ENCODE measurements at regions not wholly inside any gene's neighbourhood (a gene's known extent, or its start where the extent isn't known, plus 50 kb on each side); places are given as distances from the start of the nearest gene placed in this dataset.

DNA sequence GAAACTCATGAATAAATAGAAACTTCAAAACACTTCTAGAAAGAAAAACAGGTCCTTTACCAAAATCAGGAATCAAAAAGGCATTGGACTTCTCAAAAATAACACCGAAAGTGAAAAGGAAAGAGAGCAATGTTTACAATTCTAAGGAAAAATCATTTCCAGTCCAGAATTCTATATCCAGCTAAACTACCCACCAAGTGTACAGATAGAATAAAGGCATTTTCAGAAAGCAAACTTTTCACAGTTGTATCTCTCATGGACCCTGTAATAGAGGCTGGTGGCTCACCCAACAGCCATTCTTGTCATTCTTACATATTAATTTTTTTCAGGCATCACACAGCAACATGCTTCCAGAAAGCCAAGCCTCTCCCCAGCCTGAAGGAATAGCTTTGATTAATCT, 63.7 kb downstream of the FOXD1 start:
- Histone ChIP-seq H3K4me3 (ENCODE audit: insufficient read depth, low read depth, low read length, poor library complexity, severe bottlenecking) (no peak overlapping the region), H3K27ac (ENCODE audit: insufficient read depth, low read length, poor library complexity, severe bottlenecking) (no peak overlapping the region), H3K9me3 (ENCODE audit: control insufficient read depth, low read length) (no peaks in the 10 kb centered on the region), H3K4me1 (ENCODE audit: control insufficient read depth, insufficient read depth, low read length, poor library complexity, severe bottlenecking) (peaks cover 49% of the 10 kb centered on the region), H3K36me3 (ENCODE audit: control insufficient read depth, insufficient read depth, low read length) (no peaks in the 10 kb centered on the region), H3K27me3 (replicated peaks; ENCODE audit: control insufficient read depth, insufficient read depth, low read length, poor library complexity, severe bottlenecking) (peaks cover 35% of the 10 kb centered on the region)
- no peak for DNase-seq

DNA sequence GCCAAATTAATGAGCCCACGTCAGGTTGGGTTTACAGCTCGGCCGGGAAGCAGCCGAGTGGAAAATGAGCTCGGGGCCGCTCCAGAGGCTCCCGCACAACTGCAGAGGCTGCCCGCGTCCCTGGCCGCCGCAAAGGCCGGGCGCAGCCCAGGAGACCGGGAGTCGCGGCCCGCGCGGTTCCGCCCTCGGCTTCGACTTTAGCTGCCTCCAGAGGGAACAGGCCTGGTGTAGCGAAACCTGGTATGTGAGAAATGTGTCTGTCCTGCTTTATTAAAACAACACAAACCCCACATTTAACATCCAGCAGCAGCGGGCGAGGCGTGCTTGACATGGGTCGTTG, 66.2 kb downstream of the FOXD1 start:
- Histone ChIP-seq H3K36me3 (ENCODE audit: control insufficient read depth, insufficient read depth, low read length) (no peaks in the 10 kb centered on the region), H3K27ac (ENCODE audit: insufficient read depth, low read length, poor library complexity, severe bottlenecking) (no peak overlapping the region), H3K27me3 (replicated peaks; ENCODE audit: control insufficient read depth, insufficient read depth, low read length, poor library complexity, severe bottlenecking) (peaks cover 52% of the 10 kb centered on the region), H3K4me1 (ENCODE audit: control insufficient read depth, insufficient read depth, low read length, poor library complexity, severe bottlenecking) (peaks cover 37% of the 10 kb centered on the region), H3K9me3 (ENCODE audit: control insufficient read depth, low read length) (no peaks in the 10 kb centered on the region), H3K4me3 (ENCODE audit: insufficient read depth, low read depth, low read length, poor library complexity, severe bottlenecking) (peak overlapping the region; percentile 40)
- DNase-seq = no peak

DNA sequence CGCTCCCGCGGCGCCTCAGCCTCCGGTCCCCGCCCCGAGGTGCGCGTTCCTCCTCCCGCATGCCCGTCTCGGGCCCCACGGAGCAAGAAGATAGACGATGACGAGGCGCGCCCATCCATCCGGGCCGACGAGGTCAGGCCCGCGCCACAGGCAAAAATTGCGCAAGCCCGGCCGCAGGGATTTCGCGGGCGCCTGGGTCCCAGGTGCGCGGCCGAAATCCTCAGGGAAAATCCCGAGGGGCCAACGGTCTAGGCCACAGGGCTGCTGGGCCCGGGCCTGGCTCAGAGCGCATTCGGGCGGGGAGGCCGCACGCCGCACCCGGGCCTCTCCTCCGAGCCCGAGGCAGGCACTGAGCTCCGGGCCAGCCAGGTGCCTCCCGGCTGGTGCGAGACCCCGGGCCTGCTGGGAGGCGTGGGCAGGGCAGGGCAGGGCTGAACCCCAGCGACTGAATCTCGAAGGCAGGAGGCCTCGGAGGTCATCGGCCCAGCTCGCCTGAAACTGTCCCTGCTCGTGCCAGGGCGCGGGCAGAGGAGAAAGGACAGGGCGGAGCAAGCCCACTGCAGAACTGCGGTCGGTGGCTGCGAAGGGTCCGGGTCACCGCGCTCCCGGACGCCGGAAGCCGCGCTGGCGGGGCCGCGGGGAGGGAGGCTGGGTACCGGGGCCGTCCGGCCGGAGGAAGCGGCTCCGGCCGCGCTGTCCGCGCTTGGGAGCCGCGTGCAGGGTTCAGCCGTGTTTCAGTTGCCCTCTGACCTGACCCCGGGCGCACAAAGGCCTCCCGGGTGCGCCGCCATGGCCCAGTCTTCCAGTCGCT, 66.8 kb downstream of the FOXD1 start:
- DNase-seq = no peak
- Histone ChIP-seq H3K9me3 (ENCODE audit: control insufficient read depth, low read length) (no peaks in the 10 kb centered on the region), H3K4me1 (ENCODE audit: control insufficient read depth, insufficient read depth, low read length, poor library complexity, severe bottlenecking) (peaks cover 32% of the 10 kb centered on the region), H3K27ac (ENCODE audit: insufficient read depth, low read length, poor library complexity, severe bottlenecking) (no peak overlapping the region), H3K4me3 (ENCODE audit: insufficient read depth, low read depth, low read length, poor library complexity, severe bottlenecking) (peak overlapping the region; percentile 40), H3K27me3 (replicated peaks; ENCODE audit: control insufficient read depth, insufficient read depth, low read length, poor library complexity, severe bottlenecking) (peaks cover 52% of the 10 kb centered on the region), H3K36me3 (ENCODE audit: control insufficient read depth, insufficient read depth, low read length) (no peaks in the 10 kb centered on the region)

DNA sequence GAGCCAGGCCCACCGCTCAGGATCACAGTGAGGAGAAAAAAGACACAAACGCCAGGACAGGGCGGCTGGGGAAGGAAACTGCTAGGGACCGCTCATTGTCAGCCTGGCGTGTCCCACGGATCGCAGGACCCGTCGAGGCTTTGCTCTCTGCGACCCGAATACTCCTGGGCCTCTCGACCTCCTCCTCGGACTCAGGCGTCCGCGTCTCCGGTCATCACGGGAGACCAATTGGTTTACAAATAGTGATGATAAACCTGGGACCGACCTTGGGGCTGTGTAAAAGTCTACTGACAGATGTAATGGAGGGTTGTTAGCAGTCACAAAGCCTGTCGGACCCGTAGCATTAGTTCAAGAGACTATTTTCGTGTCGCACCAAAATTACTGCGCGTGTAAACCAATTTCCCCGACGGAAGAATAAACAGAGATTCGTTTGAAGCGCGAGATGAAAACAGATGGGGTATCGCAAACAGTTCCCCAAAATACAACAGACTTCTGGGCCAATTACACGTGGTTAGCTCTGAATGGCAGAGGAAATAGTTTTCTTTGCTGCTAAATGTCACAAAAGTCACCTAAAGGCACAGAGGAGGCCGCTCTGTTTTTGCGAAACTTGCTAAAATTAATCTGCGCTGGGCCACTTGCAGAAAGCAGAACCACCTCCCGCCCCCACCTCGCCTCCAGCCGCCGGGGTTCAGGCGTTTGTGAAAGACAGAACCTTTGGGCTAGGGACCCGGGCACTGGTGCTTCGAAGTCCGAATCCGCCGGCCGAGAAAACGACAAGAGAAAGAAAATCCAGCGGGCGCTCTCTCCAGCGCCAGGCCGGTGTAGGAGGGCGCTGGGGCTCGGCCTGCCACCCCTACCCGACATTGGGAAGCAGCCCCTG, 67.6 kb downstream of the FOXD1 start:
- Histone ChIP-seq H3K27ac (ENCODE audit: insufficient read depth, low read length, poor library complexity, severe bottlenecking) (no peak overlapping the region), H3K4me1 (ENCODE audit: control insufficient read depth, insufficient read depth, low read length, poor library complexity, severe bottlenecking) (peaks cover 27% of the 10 kb centered on the region), H3K36me3 (ENCODE audit: control insufficient read depth, insufficient read depth, low read length) (no peaks in the 10 kb centered on the region), H3K4me3 (ENCODE audit: insufficient read depth, low read depth, low read length, poor library complexity, severe bottlenecking) (peak overlapping the region; percentile 40), H3K9me3 (ENCODE audit: control insufficient read depth, low read length) (no peaks in the 10 kb centered on the region), H3K27me3 (replicated peaks; ENCODE audit: control insufficient read depth, insufficient read depth, low read length, poor library complexity, severe bottlenecking) (peaks cover 52% of the 10 kb centered on the region)
- DNase-seq = no peak

DNA sequence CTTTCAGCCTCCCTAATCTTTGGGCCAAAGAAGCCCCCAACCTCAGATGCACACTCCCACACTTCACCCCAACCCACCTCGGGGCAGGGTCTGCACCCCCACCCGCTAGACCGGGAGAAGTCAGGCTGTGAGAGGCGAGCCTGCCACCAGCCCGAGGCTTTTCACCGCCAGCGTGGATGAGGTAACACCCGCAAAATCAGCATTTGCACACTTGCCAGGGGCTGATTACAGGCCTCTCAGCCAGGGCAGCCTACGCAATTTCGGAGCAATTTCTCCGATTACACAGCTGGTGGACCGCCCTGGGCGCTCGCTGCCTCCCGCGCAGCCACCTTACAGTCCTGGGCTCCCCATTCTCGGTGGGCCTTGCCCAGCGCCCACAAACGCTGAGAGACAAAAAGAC, 68.5 kb downstream of the FOXD1 start:
- no peaks in the 10 kb centered on the region for H3K9me3 ChIP-seq (ENCODE audit: control insufficient read depth, low read length)
- no peak overlapping the region for H3K4me3 ChIP-seq (ENCODE audit: insufficient read depth, low read depth, low read length, poor library complexity, severe bottlenecking)
- H3K36me3 ChIP-seq (ENCODE audit: control insufficient read depth, insufficient read depth, low read length) = no peaks in the 10 kb centered on the region
- no peak overlapping the region for H3K27ac ChIP-seq (ENCODE audit: insufficient read depth, low read length, poor library complexity, severe bottlenecking)
- H3K27me3 ChIP-seq (replicated peaks; ENCODE audit: control insufficient read depth, insufficient read depth, low read length, poor library complexity, severe bottlenecking) = peaks cover 52% of the 10 kb centered on the region
- DNase-seq = no peak
- peaks cover 27% of the 10 kb centered on the region for H3K4me1 ChIP-seq (ENCODE audit: control insufficient read depth, insufficient read depth, low read length, poor library complexity, severe bottlenecking)

DNA sequence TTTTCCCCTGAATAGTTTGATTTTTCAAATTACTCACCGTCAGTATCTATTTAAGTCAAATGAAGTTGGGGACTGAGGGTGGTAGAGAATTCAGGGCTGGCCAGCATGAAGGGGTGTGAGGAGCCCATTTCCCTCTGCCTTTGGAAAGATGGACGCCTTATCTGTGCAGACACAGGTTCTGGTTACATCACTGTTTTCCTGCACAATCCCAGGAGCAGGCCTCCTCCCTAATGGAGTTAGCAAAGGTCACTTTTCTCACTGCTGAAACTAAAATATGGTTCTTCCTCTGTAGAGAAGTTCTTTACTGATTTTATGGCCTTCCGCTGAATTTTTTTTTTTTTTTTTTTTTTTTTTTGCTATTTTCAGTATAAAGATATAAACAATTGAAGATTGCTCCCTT, 69.1 kb downstream of the FOXD1 start:
- H3K27me3 ChIP-seq (replicated peaks; ENCODE audit: control insufficient read depth, insufficient read depth, low read length, poor library complexity, severe bottlenecking) = peaks cover 52% of the 10 kb centered on the region

DNA sequence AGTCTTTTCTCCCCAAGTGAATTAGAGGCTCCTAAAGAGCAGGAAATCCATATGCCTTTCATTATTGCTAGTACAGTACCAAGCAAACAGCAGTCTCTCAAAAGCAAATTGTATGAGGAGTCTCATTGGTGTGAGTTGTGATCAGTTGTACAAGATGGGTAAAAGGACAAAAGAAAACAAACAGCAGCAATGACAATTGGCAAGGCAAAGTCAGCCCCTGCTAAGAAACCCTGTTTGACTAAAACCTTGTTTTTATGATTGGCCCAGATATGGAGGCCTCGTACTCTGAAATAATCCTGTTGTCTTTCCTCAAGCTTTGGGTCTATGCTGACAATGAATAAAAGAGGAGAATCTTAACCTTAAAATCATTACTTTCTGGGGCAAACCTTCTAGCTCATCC, 69.8 kb downstream of the FOXD1 start:
- Histone ChIP-seq H3K4me1 (ENCODE audit: control insufficient read depth, insufficient read depth, low read length, poor library complexity, severe bottlenecking) (peaks cover 27% of the 10 kb centered on the region), H3K27me3 (replicated peaks; ENCODE audit: control insufficient read depth, insufficient read depth, low read length, poor library complexity, severe bottlenecking) (peaks cover 52% of the 10 kb centered on the region), H3K4me3 (ENCODE audit: insufficient read depth, low read depth, low read length, poor library complexity, severe bottlenecking) (no peak overlapping the region), H3K9me3 (ENCODE audit: control insufficient read depth, low read length) (no peaks in the 10 kb centered on the region), H3K27ac (ENCODE audit: insufficient read depth, low read length, poor library complexity, severe bottlenecking) (no peak overlapping the region), H3K36me3 (ENCODE audit: control insufficient read depth, insufficient read depth, low read length) (no peaks in the 10 kb centered on the region)
- no peak for DNase-seq

More for the DNA sequence above, 69.1 kb downstream of the FOXD1 start:
- Histone ChIP-seq H3K36me3 (ENCODE audit: control insufficient read depth, insufficient read depth, low read length) (no peaks in the 10 kb centered on the region), H3K9me3 (ENCODE audit: control insufficient read depth, low read length) (no peaks in the 10 kb centered on the region), H3K4me1 (ENCODE audit: control insufficient read depth, insufficient read depth, low read length, poor library complexity, severe bottlenecking) (peaks cover 27% of the 10 kb centered on the region), H3K27ac (ENCODE audit: insufficient read depth, low read length, poor library complexity, severe bottlenecking) (no peak overlapping the region), H3K4me3 (ENCODE audit: insufficient read depth, low read depth, low read length, poor library complexity, severe bottlenecking) (no peak overlapping the region)
- no peak for DNase-seq

DNA sequence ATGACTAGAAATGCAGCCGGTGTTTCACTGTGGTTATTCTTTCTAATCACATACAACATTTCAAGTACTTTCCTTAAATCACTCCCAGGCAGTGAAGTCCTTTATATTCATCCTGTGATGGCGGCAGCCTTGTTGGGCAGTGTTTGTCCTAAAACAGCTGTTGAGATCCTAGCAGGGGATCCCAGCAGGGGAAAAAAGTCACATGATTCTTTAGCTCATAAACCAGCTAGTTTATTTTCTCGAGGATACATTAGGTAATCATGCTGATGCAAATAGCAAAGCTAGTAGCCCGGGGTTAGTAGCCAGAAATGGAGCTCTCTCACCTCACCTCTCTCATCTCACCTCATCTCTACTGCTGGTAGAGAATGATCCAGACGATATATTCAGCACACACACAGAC, 70.5 kb downstream of the FOXD1 start:
- peaks cover 27% of the 10 kb centered on the region for H3K4me1 ChIP-seq (ENCODE audit: control insufficient read depth, insufficient read depth, low read length, poor library complexity, severe bottlenecking)
- H3K9me3 ChIP-seq (ENCODE audit: control insufficient read depth, low read length) = no peaks in the 10 kb centered on the region
- peaks cover 49% of the 10 kb centered on the region for H3K27me3 ChIP-seq (replicated peaks; ENCODE audit: control insufficient read depth, insufficient read depth, low read length, poor library complexity, severe bottlenecking)
- H3K27ac ChIP-seq (ENCODE audit: insufficient read depth, low read length, poor library complexity, severe bottlenecking) = no peak overlapping the region
- H3K4me3 ChIP-seq (ENCODE audit: insufficient read depth, low read depth, low read length, poor library complexity, severe bottlenecking) = no peak overlapping the region
- H3K36me3 ChIP-seq (ENCODE audit: control insufficient read depth, insufficient read depth, low read length) = no peaks in the 10 kb centered on the region
- DNase-seq = no peak

DNA sequence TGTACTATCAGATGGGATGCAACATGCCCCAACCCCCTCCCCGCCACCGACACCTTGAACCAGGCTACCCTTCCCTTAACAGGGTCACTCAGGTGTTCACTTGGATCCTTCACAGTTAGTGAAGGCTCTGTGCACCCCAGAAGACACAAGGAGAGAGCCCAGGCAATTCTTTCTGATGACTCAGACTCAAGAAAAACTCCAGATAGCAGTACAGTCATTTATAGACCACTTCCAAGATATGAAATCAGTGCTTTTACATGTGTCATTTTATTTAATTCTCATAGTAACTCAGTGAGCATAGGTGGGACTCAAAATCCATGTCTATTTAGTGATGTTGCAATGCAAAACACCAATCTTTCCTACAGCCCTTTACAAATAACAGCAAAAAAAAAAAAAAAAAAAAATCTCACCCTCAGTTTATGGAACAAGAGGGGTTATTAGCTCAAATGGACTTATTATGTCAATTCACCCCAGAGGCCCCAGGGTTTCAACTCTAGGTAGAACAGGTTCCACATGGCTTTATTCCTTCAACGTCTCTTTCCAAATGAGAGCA, 71.9 kb downstream of the FOXD1 start:
- H3K9me3 ChIP-seq (ENCODE audit: control insufficient read depth, low read length) = no peaks in the 10 kb centered on the region
- DNase-seq = no peak
- H3K27ac ChIP-seq (ENCODE audit: insufficient read depth, low read length, poor library complexity, severe bottlenecking) = no peak overlapping the region
- H3K4me3 ChIP-seq (ENCODE audit: insufficient read depth, low read depth, low read length, poor library complexity, severe bottlenecking) = no peak overlapping the region
- no peaks in the 10 kb centered on the region for H3K36me3 ChIP-seq (ENCODE audit: control insufficient read depth, insufficient read depth, low read length)
- peaks cover 20% of the 10 kb centered on the region for H3K4me1 ChIP-seq (ENCODE audit: control insufficient read depth, insufficient read depth, low read length, poor library complexity, severe bottlenecking)
- H3K27me3 ChIP-seq (replicated peaks; ENCODE audit: control insufficient read depth, insufficient read depth, low read length, poor library complexity, severe bottlenecking) = peaks cover 36% of the 10 kb centered on the region

DNA sequence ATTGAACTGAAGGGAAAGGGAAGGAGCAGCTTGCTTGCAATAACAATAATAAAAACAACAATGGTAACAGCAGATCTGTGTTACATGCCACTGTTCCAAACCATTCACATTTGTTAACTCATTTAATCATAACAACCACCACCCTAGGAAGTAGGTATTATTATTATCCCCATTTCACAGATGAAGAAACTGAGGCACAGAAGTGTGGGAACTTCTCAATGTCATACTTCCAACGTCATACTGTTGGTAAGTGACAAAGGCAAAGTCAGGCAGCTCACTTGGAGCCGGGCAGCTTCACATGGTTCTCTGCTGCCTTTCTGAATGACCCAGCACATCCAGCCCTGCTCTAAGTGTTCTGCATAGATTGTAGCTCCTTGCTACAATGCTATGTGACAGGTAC, 72.6 kb downstream of the FOXD1 start:
- H3K27ac ChIP-seq (ENCODE audit: insufficient read depth, low read length, poor library complexity, severe bottlenecking) = no peak overlapping the region
- DNase-seq = no peak
- peaks cover 12% of the 10 kb centered on the region for H3K4me1 ChIP-seq (ENCODE audit: control insufficient read depth, insufficient read depth, low read length, poor library complexity, severe bottlenecking)
- no peaks in the 10 kb centered on the region for H3K36me3 ChIP-seq (ENCODE audit: control insufficient read depth, insufficient read depth, low read length)
- H3K4me3 ChIP-seq (ENCODE audit: insufficient read depth, low read depth, low read length, poor library complexity, severe bottlenecking) = no peak overlapping the region
- peaks cover 28% of the 10 kb centered on the region for H3K27me3 ChIP-seq (replicated peaks; ENCODE audit: control insufficient read depth, insufficient read depth, low read length, poor library complexity, severe bottlenecking)
- H3K9me3 ChIP-seq (ENCODE audit: control insufficient read depth, low read length) = no peaks in the 10 kb centered on the region
